GM23338 (cell line): ENCODE measurements at regions not wholly inside any gene's neighbourhood (a gene's known extent, or its start where the extent isn't known, plus 50 kb on each side); places are given as distances from the start of the nearest gene placed in this dataset.

Experiments used
- ATAC-seq: fragments of 200-7000 bp; cut with Tn5 transposase; 3 replicates; pipeline ENCODE4 v1.9.1; 2020
- DNase-seq: peaks from one replicate; pipeline ENCODE4 v3.0.0-alpha.2; 2015; ENCODE audit warnings: low spot score
- H2AFZ ChIP-seq: fragments of 200-600 bp; sonication (generic); 2 replicates; pipeline ENCODE4 v1.8.0; 2016; ENCODE audit warnings: antibody characterized with exemption, mild to moderate bottlenecking, moderate library complexity
- H3F3A ChIP-seq: fragments of 200-600 bp; sonication (generic); replicated peaks from 2 replicates; pipeline ENCODE4 v1.8.0; 2017; ENCODE audit warnings: antibody characterized with exemption, mixed run types, low read depth
- H3K27ac ChIP-seq: fragments of 200-600 bp; sonication (generic); 2 replicates; pipeline ENCODE4 v1.6.1; 2016; ENCODE audit warnings: low read depth
- H3K27me3 ChIP-seq: fragments of 200-600 bp; sonication (generic); 2 replicates; pipeline ENCODE4 v1.8.0; 2016; ENCODE audit warnings: mild to moderate bottlenecking, mixed run types, moderate library complexity; ENCODE audit not compliant: insufficient read depth
- H3K36me3 ChIP-seq: fragments of 200-600 bp; sonication (generic); 2 replicates; pipeline ENCODE4 v1.8.0; 2016; ENCODE audit warnings: mild to moderate bottlenecking; ENCODE audit not compliant: insufficient read depth
- H3K4me1 ChIP-seq: fragments of 200-600 bp; sonication (generic); 2 replicates; pipeline ENCODE4 v1.8.0; 2016; ENCODE audit warnings: mild to moderate bottlenecking, moderate library complexity; ENCODE audit not compliant: insufficient read depth
- H3K4me2 ChIP-seq: fragments of 200-600 bp; sonication (generic); 2 replicates; pipeline ENCODE4 v1.7.1; 2017; ENCODE audit warnings: mixed run types
- H3K4me3 ChIP-seq: fragments of 200-600 bp; sonication (generic); 2 replicates; pipeline ENCODE4 v1.6.1; 2016; ENCODE audit warnings: mixed run types
- H3K79me2 ChIP-seq: fragments of 200-600 bp; sonication (generic); replicated peaks from 2 replicates; pipeline ENCODE4 v1.8.0; 2017; ENCODE audit warnings: mild to moderate bottlenecking; ENCODE audit not compliant: insufficient read depth
- H3K9me2 ChIP-seq: fragments of 200-600 bp; sonication (generic); 2 replicates; pipeline ENCODE4 v1.8.0; 2017; ENCODE audit not compliant: insufficient read depth
- H4K20me1 ChIP-seq: fragments of 200-600 bp; sonication (generic); replicated peaks from 2 replicates; pipeline ENCODE4 v1.8.0; 2017; ENCODE audit warnings: mild to moderate bottlenecking; ENCODE audit not compliant: insufficient read depth
- H3K27ac Mint-ChIP-seq: 2 replicates; pipeline ENCODE4 v1.8.0; 2020; ENCODE audit warnings: inconsistent platforms, mild to moderate bottlenecking, moderate library complexity, mixed read lengths
- H3K27me3 Mint-ChIP-seq: 3 replicates; pipeline ENCODE4 v1.8.0; 2022; ENCODE audit warnings: low read depth, mild to moderate bottlenecking, moderate library complexity, mixed read lengths, inconsistent platforms; ENCODE audit not compliant: insufficient read depth, poor library complexity
- H3K36me3 Mint-ChIP-seq: 3 replicates; pipeline ENCODE4 v1.8.0; 2021; ENCODE audit warnings: low read depth, mild to moderate bottlenecking, inconsistent platforms, moderate library complexity, mixed read lengths
- H3K4me1 Mint-ChIP-seq: 3 replicates; pipeline ENCODE4 v1.8.0; 2020; ENCODE audit warnings: mild to moderate bottlenecking, inconsistent platforms, mixed read lengths
- H3K4me3 Mint-ChIP-seq: 3 replicates; pipeline ENCODE4 v1.8.0; 2021; ENCODE audit warnings: moderate library complexity, mild to moderate bottlenecking, inconsistent platforms, mixed read lengths
- H3K9me3 Mint-ChIP-seq: 3 replicates; pipeline ENCODE4 v1.8.0; 2020; ENCODE audit warnings: moderate library complexity, mild to moderate bottlenecking, inconsistent platforms, mixed read lengths
- CREB1 ChIP-seq: fragments of 250-450 bp; sonication (Bioruptor Pico); IDR thresholded peaks from 2 replicates; pipeline ENCODE4 v1.5.0; 2020; ENCODE audit warnings: low read depth, mild to moderate bottlenecking, moderate library complexity
- EZH2 ChIP-seq: fragments of 200-600 bp; sonication (generic); IDR thresholded peaks from one replicate; pipeline ENCODE4 v1.8.0; 2017; ENCODE audit warnings: antibody characterized with exemption, mild to moderate bottlenecking, low read depth; ENCODE audit not compliant: unreplicated experiment
- JUNB ChIP-seq: IDR thresholded peaks from one replicate; pipeline ENCODE4 v1.6.1; 2016; ENCODE audit warnings: antibody characterized with exemption; ENCODE audit not compliant: unreplicated experiment
- POLR2AphosphoS5 ChIP-seq: IDR thresholded peaks from 2 replicates; pipeline ENCODE4 v1.6.1; 2016; ENCODE audit warnings: antibody characterized with exemption, low read depth
- TF ChIP-seq, protein P1 (sequence below): fragments of 250-450 bp; sonication (Bioruptor Pico); IDR thresholded peaks from 2 replicates; pipeline ENCODE4 v1.5.0; 2020; ENCODE audit warnings: mild to moderate bottlenecking, moderate library complexity

DNA sequence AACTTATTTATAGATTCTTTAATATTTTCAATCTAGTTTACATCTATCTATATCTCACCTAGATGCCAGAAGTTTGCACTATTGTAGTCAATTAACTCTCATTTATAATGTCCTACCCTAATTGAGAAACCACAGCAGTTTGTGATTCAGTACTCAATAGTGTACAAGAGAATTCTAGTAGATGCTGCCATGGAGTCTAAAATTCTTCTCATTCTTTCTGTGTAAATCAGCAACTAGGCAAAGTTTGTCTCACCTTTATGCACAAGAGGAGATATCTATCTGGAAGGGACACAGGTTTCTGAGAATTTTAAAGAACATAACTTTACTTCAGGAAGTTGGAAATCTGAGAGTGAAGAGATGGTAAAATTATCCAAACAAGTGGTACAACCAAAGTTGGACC, 173.0 kb upstream of the FBXL7 start:
- Mint-ChIP-seq H3K36me3 (no peaks in the 10 kb centered on the region), H3K27me3 (no peaks in the 10 kb centered on the region), H3K4me1 (no peaks in the 10 kb centered on the region), H3K9me3 (no peaks in the 10 kb centered on the region), H3K4me3 (no peak overlapping the region), H3K27ac (no peak overlapping the region)
- Histone ChIP-seq H2AFZ (no peak overlapping the region), H3K9me2 (no peaks in the 10 kb centered on the region), H4K20me1 (no peaks in the 10 kb centered on the region), H3K4me1 (no peaks in the 10 kb centered on the region), H3K36me3 (no peaks in the 10 kb centered on the region), H3K4me2 (no peak overlapping the region), H3F3A (no peaks in the 10 kb centered on the region), H3K4me3 (no peak overlapping the region), H3K27me3 (no peaks in the 10 kb centered on the region), H3K79me2 (no peaks in the 10 kb centered on the region), H3K27ac (no peak overlapping the region)
- TF ChIP-seq EZH2 (no peak), JUNB (no peak), CREB1 (CRISPR knock-in tag) (no peak), POLR2AphosphoS5 (no peak)
- TF ChIP-seq, protein P1, sequence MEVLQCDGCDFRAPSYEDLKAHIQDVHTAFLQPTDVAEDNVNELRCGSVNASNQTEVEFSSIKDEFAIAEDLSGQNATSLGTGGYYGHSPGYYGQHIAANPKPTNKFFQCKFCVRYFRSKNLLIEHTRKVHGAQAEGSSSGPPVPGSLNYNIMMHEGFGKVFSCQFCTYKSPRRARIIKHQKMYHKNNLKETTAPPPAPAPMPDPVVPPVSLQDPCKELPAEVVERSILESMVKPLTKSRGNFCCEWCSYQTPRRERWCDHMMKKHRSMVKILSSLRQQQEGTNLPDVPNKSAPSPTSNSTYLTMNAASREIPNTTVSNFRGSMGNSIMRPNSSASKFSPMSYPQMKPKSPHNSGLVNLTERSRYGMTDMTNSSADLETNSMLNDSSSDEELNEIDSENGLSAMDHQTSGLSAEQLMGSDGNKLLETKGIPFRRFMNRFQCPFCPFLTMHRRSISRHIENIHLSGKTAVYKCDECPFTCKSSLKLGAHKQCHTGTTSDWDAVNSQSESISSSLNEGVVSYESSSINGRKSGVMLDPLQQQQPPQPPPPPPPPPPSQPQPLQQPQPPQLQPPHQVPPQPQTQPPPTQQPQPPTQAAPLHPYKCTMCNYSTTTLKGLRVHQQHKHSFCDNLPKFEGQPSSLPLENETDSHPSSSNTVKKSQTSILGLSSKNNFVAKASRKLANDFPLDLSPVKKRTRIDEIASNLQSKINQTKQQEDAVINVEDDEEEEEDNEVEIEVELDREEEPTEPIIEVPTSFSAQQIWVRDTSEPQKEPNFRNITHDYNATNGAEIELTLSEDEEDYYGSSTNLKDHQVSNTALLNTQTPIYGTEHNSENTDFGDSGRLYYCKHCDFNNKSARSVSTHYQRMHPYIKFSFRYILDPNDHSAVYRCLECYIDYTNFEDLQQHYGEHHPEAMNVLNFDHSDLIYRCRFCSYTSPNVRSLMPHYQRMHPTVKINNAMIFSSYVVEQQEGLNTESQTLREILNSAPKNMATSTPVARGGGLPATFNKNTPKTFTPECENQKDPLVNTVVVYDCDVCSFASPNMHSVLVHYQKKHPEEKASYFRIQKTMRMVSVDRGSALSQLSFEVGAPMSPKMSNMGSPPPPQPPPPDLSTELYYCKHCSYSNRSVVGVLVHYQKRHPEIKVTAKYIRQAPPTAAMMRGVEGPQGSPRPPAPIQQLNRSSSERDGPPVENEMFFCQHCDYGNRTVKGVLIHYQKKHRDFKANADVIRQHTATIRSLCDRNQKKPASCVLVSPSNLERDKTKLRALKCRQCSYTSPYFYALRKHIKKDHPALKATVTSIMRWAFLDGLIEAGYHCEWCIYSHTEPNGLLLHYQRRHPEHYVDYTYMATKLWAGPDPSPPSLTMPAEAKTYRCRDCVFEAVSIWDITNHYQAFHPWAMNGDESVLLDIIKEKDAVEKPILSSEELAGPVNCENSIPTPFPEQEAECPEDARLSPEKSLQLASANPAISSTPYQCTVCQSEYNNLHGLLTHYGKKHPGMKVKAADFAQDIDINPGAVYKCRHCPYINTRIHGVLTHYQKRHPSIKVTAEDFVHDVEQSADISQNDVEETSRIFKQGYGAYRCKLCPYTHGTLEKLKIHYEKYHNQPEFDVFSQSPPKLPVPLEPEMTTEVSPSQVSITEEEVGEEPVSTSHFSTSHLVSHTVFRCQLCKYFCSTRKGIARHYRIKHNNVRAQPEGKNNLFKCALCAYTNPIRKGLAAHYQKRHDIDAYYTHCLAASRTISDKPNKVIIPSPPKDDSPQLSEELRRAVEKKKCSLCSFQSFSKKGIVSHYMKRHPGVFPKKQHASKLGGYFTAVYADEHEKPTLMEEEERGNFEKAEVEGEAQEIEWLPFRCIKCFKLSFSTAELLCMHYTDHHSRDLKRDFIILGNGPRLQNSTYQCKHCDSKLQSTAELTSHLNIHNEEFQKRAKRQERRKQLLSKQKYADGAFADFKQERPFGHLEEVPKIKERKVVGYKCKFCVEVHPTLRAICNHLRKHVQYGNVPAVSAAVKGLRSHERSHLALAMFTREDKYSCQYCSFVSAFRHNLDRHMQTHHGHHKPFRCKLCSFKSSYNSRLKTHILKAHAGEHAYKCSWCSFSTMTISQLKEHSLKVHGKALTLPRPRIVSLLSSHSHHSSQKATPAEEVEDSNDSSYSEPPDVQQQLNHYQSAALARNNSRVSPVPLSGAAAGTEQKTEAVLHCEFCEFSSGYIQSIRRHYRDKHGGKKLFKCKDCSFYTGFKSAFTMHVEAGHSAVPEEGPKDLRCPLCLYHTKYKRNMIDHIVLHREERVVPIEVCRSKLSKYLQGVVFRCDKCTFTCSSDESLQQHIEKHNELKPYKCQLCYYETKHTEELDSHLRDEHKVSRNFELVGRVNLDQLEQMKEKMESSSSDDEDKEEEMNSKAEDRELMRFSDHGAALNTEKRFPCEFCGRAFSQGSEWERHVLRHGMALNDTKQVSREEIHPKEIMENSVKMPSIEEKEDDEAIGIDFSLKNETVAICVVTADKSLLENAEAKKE (CRISPR knock-in tag) = no peak
- DNase-seq (no peak), ATAC-seq (no peak)

DNA sequence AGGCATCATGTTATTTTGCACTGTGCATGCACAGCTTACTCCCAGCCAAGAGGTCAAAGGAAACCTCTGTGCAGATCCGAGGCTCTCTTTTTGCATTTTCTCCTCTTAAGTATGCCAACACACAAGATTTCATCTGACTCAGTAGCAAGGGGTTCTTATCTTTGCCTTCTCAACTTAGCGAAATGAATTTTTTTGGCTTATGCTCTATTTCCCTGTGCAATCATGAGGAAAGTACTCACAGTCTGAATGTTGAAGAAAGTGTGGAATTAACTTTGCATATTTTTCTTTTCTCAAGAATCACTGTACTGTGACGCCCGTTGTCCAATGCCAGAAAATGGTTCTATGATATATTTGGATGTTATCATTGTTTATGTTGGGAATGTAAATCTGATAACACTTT, 173.5 kb upstream of the FBXL7 start:
- Mint-ChIP-seq H3K4me1 (no peaks in the 10 kb centered on the region), H3K27me3 (no peaks in the 10 kb centered on the region), H3K36me3 (no peaks in the 10 kb centered on the region), H3K4me3 (no peak overlapping the region), H3K27ac (no peak overlapping the region), H3K9me3 (no peaks in the 10 kb centered on the region)
- Histone ChIP-seq H3K4me3 (no peak overlapping the region), H3K4me1 (no peaks in the 10 kb centered on the region), H3K27me3 (no peaks in the 10 kb centered on the region), H4K20me1 (no peaks in the 10 kb centered on the region), H3K9me2 (no peaks in the 10 kb centered on the region), H3K36me3 (no peaks in the 10 kb centered on the region), H3K27ac (no peak overlapping the region), H3F3A (no peaks in the 10 kb centered on the region), H3K79me2 (no peaks in the 10 kb centered on the region), H3K4me2 (no peak overlapping the region), H2AFZ (no peak overlapping the region)
- ATAC-seq (no peak), DNase-seq (no peak)
- TF ChIP-seq, protein P1 (CRISPR knock-in tag) = no peak
- TF ChIP-seq CREB1 (CRISPR knock-in tag) (no peak), JUNB (no peak)
